ENCODE measurements at regions not wholly inside any gene's neighbourhood (a gene's known extent, or its start where the extent isn't known, plus 50 kb on each side); places are given as distances from the start of the nearest gene placed in this dataset.

- in situ Hi-C loops (cut with HindIII; ENCODE audit: low sequenced_read_pairs), result no loop called here
These were observed 242.2 kb downstream of the ABHD5 start for GRCh38 chr3:43932921-43933320.

GRCh38 chr3:43948013-43948412, 257.3 kb downstream of the ABHD5 start:
- in situ Hi-C loops (cut with HindIII; ENCODE audit: low sequenced_read_pairs), result no loop called here

GRCh38 chr3:43949594-43949993, 258.9 kb downstream of the ABHD5 start:
- in situ Hi-C loops (cut with HindIII; ENCODE audit: low sequenced_read_pairs), result no loop called here

DNA sequence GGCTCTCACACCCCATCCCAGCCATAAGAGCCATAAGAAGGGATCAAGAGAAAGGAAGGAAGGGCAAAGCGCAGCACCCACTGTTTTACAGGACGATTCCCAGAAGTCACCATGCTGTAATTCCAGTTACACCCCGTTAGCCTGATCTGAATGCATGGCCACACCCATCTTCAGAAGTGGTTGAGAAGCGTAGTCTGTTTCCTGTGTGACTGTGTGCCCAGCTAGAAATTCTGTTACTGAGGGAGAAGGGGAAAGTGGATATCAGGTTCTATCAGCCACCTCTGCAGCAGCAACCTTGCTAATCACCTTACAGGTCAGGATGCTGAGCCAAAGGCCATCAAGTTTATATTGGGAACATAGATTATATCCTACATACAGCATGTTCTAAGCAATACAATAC, 260.0 kb downstream of the ABHD5 start:
- in situ Hi-C loops (cut with HindIII; ENCODE audit: low sequenced_read_pairs), result no loop called here

DNA sequence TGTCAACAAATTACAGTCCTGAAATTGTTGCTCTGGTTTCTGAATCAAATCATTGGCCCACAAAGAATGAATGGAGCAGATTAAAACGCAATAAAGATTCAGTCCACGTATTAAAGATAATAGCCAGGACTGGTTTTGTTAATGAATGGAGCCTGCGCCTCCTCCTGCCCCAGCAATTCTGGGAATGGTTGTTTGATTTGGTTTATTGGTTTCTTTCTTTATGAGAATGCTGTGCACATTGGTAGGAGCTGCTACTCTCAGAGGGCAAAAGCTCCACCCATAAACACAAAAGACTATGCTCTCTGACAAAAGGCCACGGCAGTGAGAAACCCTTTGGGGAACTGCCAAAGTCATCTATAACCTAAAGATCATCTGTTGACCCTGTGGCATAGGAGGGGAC, 261.1 kb downstream of the ABHD5 start:
- in situ Hi-C loops (cut with HindIII; ENCODE audit: low sequenced_read_pairs), result no loop called here

DNA sequence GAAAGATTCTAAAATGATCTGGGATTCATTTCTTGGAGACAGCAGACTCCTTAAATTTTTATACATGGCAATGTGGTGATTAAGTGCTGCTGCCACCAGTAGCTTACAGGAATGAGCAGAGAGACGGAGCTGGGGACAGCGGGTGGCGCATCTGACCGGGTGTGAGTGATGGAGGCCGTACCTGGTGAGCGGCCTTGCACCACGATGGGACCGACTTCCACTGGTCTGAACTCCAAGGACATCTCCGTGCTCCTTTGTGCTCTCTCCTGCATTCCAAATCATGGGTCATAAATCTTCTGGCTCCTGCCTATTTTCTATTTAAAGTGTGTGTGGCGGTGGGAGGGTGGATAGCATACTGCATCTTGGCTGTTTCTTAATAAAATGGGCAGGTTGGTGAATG, 262.6 kb downstream of the ABHD5 start:
- in situ Hi-C loops (cut with HindIII; ENCODE audit: low sequenced_read_pairs), result no loop called here

DNA sequence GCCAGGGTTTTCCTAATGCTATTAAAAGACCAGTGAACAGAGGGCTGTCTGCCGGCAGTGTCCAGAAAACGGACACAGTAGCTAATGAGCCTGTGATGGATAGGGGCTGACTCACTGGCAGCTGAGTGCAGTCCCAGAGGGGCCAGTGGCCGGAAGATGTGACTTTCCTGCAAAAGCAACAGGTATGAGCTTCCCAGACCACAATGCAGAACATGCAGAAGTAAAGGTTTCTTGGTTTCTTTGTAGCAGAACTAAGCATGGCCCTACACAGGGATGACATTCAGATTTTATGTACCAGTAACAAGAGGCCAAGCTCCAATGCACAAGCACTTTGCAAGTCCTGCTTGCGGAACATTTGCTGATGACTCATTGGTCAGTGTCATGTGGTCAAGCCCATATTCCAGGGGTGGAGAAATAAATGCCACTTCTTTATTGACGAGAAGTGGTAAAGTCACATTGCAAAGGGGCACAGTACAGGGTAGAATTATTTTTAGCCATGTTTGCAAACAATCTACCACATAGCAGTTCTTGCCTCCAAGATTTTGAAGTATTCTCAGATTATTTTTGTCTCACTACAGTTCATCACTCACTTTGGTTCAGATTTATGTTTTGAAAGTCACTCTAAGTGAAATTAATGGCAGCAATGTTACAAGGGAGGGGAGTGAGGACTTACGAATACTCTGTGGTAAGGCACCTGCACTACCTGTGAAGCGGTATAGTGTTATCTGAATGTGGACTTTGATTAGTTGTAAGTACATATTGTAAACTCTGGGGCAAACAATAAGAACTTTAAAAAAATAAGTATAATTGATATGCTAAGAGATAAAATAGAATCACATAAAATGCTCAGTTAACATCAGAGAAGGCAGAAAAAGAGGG, 263.3 kb downstream of the ABHD5 start:
- in situ Hi-C loops (cut with HindIII; ENCODE audit: low sequenced_read_pairs), result no loop called here

DNA sequence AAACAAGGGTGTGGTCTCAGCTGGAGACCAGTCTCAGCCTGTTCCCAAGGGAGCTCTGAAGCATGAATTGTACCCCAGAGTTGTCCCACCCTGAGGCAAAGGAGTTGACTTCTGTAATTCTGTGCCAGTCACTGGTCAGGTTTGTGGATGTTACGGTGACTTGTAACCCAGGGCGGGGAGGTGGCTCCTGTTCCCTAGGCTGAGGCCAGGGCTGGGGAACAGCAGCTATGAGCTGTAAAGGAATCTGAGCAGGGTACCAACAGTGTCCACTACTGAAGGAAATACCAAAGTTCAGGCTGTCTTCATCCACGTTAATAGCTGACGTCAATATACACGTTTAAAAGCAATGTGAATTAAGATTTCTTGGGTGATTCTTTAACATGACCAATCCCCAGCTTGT, 266.2 kb downstream of the ABHD5 start:
- in situ Hi-C loops (cut with HindIII; ENCODE audit: low sequenced_read_pairs), result no loop called here

DNA sequence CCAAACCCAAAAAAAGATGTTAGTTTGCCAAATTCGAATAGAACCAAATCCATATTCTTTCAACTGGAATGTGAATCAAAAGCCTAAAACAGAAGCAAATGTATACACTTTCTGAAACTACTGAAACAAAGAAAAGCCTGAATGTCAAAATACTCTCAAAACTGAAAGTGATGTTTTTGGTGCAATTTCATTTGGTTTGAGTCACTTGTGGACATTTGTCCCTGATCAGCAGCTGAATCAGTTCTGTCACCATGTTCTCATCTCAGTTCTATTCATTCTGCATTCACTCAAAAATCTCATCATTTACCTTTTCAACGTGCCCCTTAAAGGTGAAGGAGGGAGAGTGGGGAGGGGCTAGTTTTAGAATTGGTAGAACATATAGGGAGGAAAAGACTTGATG, 266.8 kb downstream of the ABHD5 start:
- in situ Hi-C loops (cut with HindIII; ENCODE audit: low sequenced_read_pairs), result no loop called here

DNA sequence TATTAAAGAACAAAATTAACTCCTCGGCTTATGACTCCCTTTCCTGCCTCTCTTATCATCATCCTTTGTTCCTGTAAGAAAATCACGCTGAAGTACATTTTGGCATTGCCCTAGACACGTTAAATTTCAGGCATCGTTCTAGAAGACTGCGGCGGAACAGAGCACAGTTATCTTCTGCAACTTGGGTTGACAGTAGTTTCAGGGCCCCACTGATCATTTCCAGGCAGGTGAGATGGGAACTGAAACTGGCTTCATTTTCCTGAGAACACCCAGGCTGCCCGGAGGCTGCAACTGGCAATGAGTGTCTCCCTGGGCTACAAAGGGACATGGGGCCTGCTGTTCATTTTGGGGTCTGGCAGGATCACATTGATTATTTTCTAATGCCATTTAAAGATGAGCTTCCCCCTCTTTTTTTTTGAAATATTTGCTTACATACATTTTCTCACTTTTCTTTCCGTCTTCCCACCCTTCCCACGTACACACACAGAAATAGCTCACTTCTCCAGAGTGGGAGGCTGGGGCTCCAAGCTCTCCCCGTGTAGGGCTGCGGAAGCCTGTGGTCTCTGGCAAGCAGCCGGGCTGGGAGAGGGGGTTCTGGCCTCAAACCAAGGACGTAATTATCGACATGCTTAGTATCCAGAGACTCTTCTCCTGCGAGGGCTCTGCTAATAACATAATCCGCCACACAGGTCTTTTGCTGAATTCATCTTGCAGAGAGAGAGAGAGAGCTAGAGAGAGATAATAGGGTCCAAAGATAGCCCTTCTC, 267.4 kb downstream of the ABHD5 start:
- in situ Hi-C loops (cut with HindIII; ENCODE audit: low sequenced_read_pairs), result no loop called here

- in situ Hi-C loops (cut with HindIII; ENCODE audit: low sequenced_read_pairs), result no loop called here
These were observed 268.2 kb downstream of the ABHD5 start for GRCh38 chr3:43958973-43959372.

DNA sequence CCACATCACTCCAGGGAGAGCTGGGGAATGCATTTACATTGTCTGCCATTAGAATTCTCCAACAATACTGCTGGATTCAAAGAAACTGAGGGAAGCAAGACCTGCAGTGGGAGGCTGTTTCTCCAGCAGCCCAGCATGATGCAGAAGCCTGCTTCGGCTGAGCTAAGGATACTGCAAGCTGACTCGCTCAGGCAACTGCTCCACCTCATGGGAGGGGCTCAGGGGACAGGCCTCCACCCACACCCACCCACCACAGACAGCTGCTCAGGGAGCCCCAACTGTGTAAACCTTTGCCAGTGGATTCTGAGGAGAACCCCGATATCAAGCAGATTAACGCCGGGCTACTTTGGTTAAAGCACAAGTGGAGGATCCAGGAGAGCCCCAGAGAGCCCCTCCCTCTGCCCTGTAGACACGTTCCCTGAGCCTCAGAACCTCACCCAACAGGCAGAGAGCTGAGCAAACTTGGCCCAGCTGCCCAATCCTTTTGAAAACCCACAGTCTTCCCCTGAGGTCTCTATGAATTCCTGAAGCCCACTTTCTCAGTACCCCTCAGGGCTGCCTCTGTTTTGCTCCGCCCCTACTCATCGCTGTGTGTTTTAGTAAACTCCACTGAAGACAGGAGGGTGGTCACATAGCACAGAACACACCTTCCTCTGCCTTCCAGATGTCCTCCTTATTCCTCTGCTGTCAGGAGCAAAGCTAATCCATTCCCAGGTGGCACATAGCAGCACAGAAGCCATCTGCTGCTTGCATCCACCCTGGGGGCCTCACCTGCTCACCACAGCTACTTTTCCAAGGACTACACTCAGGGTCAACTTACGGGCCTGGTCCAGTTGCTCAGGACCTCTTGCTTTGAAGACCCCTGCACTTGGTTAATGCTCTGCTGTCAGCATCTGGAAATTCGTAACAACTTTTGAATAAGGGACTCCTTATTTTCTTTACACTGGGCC, 269.0 kb downstream of the ABHD5 start:
- in situ Hi-C loops (cut with HindIII; ENCODE audit: low sequenced_read_pairs), result no loop called here

DNA sequence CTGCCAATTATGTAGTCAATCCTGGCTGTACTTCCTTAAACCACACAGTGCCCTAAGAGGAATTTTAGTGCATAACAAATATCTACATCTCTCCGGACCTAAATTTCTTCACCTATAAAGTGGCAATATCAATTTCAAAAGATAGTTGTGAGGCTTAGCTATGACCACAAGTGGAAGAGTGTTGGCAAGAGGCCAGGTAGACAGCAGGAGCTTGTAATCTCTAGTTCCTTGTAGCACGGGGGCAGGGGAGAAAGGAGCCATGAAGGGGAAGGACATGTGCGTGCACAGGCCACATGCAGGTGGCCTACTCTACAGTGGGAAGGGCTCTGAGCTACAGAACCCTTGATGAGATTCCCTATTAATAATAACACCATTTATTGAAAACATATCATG, 269.7 kb downstream of the ABHD5 start:
- in situ Hi-C loops (cut with HindIII; ENCODE audit: low sequenced_read_pairs), result no loop called here

GRCh38 chr3:43962043-43962442, 271.3 kb downstream of the ABHD5 start:
- in situ Hi-C loops (cut with HindIII; ENCODE audit: low sequenced_read_pairs), result no loop called here

DNA sequence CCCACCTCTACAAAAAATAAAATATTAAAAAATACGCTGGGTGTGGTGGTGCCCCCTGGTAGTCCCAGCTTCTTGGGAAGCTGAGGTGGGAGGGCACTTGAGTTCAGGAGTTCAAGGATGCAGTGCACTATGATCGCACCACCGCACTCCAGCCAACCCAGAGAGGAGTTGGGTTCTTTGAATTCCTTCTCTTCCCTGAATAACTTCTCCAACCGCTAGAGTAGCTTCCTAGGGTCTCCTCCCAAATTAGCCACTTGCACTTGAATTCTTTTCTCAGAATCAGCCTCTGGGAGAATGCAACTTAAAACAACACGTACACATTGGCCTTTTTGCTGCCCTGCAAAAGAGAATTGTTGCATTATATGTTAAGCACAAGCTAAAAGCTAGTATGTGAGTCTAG, 272.5 kb downstream of the ABHD5 start:
- in situ Hi-C loops (cut with HindIII; ENCODE audit: low sequenced_read_pairs), result no loop called here

- in situ Hi-C loops (cut with HindIII; ENCODE audit: low sequenced_read_pairs), result no loop called here
These were observed 273.9 kb downstream of the ABHD5 start for GRCh38 chr3:43964640-43965039.

- in situ Hi-C loops (cut with HindIII; ENCODE audit: low sequenced_read_pairs), result no loop called here
These were observed 274.9 kb downstream of the ABHD5 start for GRCh38 chr3:43965656-43966055.

- in situ Hi-C loops (cut with HindIII; ENCODE audit: low sequenced_read_pairs), result no loop called here
These were observed 275.4 kb downstream of the ABHD5 start for GRCh38 chr3:43966126-43966525.

DNA sequence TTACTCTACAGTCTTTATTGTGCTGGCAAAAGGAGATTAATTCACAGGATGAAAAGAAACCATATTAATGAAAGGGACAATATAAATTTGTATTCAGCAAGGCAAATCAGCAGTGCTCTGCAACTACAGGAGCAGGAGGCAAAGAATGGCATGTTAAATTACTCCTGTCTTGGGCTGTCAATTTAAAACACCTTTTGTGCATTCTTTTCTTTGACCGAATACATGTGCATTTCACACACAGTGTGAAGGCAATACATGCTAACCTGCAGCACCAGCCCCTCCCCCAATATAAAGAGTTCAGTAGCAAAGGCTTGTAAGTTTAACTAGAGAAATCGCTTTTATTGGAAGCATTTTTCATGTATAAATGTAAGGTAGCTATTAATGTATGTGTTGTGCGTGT, 275.2 kb upstream of the TOPAZ1 start:
- in situ Hi-C loops (cut with HindIII; ENCODE audit: low sequenced_read_pairs), result no loop called here

- in situ Hi-C loops (cut with HindIII; ENCODE audit: low sequenced_read_pairs), result no loop called here
These were observed 273.2 kb upstream of the TOPAZ1 start for GRCh38 chr3:43968465-43968864.

GRCh38 chr3:43969944-43970343, 271.7 kb upstream of the TOPAZ1 start:
- in situ Hi-C loops (cut with HindIII; ENCODE audit: low sequenced_read_pairs), result no loop called here
